ENCODE measurements at regions not wholly inside any gene's neighbourhood (a gene's known extent, or its start where the extent isn't known, plus 50 kb on each side); places are given as distances from the start of the nearest gene placed in this dataset.

GRCh38 chr6:129766959-129767728 is 57.2 kb upstream of the ARHGAP18 start:
- Histone ChIP-seq H3K27ac (no peak overlapping the region), H4K20me1 (ENCODE audit: insufficient read depth, poor library complexity, severe bottlenecking) (no peaks in the 10 kb centered on the region), H3K27me3 (peaks cover 33% of the 10 kb centered on the region), H3K4me3 (peak overlapping the region; percentile 39), H3K4me1 (ENCODE audit: insufficient read depth) (peaks cover 8% of the 10 kb centered on the region), H3K9me2 (replicated peaks; ENCODE audit: insufficient read depth) (no peaks in the 10 kb centered on the region), H3K36me3 (replicated peaks; ENCODE audit: insufficient read depth, low read depth) (no peaks in the 10 kb centered on the region), H2AFZ (peak overlapping the region; percentile 44), H3K79me2 (no peaks in the 10 kb centered on the region), H3K9me3 (ENCODE audit: low read depth) (no peaks in the 10 kb centered on the region), H3K4me2 (peak overlapping the region; percentile 91)
- no peak for TF ChIP-seq EZH2phosphoT487 (IDR thresholded peaks at IDR 0.05; ENCODE audit: low read depth, severe bottlenecking, unreplicated experiment)
- no peak for TF ChIP-seq CTCF (IDR thresholded peaks at IDR 0.05; ENCODE audit: poor library complexity)
- peak; percentile 16 for TF ChIP-seq EZH2 (IDR thresholded peaks at IDR 0.05; ENCODE audit: borderline replicate concordance)
- WGBS (ENCODE audit: low lambda C conversion rate, missing lambda C conversion rate), result 3% methylated on average over 36 of the region's 36 CpGs
- peak; percentile 58 for DNase-seq (ENCODE audit: low spot score)

- 82% methylated on average over 4 of the region's 4 CpGs for whole genome bisulfite sequencing (ENCODE audit: low lambda C conversion rate, missing lambda C conversion rate)
- TF ChIP-seq CTCF (IDR thresholded peaks at IDR 0.05; ENCODE audit: poor library complexity) (no peak), EZH2phosphoT487 (IDR thresholded peaks at IDR 0.05; ENCODE audit: low read depth, severe bottlenecking, unreplicated experiment) (no peak), EZH2 (IDR thresholded peaks at IDR 0.05; ENCODE audit: borderline replicate concordance) (no peak)
- DNase-seq (ENCODE audit: low spot score), result no peak
Measured at GRCh38 chr6:129764761-129765407, 54.9 kb upstream of the ARHGAP18 start.

GRCh38 chr6:129759796-129760605 is 50.0 kb upstream of the ARHGAP18 start:
- H3K4me2 ChIP-seq, result no peak overlapping the region
- H3K9me3 ChIP-seq (ENCODE audit: low read depth), result no peaks in the 10 kb centered on the region
- TF ChIP-seq CTCF (IDR thresholded peaks at IDR 0.05; ENCODE audit: poor library complexity) (no peak), EZH2 (IDR thresholded peaks at IDR 0.05; ENCODE audit: borderline replicate concordance) (no peak), EZH2phosphoT487 (IDR thresholded peaks at IDR 0.05; ENCODE audit: low read depth, severe bottlenecking, unreplicated experiment) (no peak)
- H3K79me2 ChIP-seq, result no peaks in the 10 kb centered on the region
- H2AFZ ChIP-seq, result no peak overlapping the region
- peaks cover 7% of the 10 kb centered on the region for H3K27me3 ChIP-seq
- 90% methylated on average over 6 of the region's 6 CpGs for WGBS (ENCODE audit: low lambda C conversion rate, missing lambda C conversion rate)
- H3K36me3 ChIP-seq (replicated peaks; ENCODE audit: insufficient read depth, low read depth), result no peaks in the 10 kb centered on the region
- H3K27ac ChIP-seq, result no peak overlapping the region
- H4K20me1 ChIP-seq (ENCODE audit: insufficient read depth, poor library complexity, severe bottlenecking), result no peaks in the 10 kb centered on the region
- no peaks in the 10 kb centered on the region for H3K9me2 ChIP-seq (replicated peaks; ENCODE audit: insufficient read depth)
- H3K4me1 ChIP-seq (ENCODE audit: insufficient read depth), result no peaks in the 10 kb centered on the region
- H3K4me3 ChIP-seq, result no peak overlapping the region
- DNase-seq (ENCODE audit: low spot score), result no peak

More at GRCh38 chr6:129764761-129765407, 54.9 kb upstream of the ARHGAP18 start:
- Histone ChIP-seq H3K4me2 (no peak overlapping the region), H4K20me1 (ENCODE audit: insufficient read depth, poor library complexity, severe bottlenecking) (no peaks in the 10 kb centered on the region), H3K4me1 (ENCODE audit: insufficient read depth) (peaks cover 8% of the 10 kb centered on the region), H3K9me3 (ENCODE audit: low read depth) (no peaks in the 10 kb centered on the region), H3K27ac (no peak overlapping the region), H3K36me3 (replicated peaks; ENCODE audit: insufficient read depth, low read depth) (no peaks in the 10 kb centered on the region), H3K79me2 (no peaks in the 10 kb centered on the region), H3K27me3 (peaks cover 33% of the 10 kb centered on the region), H3K9me2 (replicated peaks; ENCODE audit: insufficient read depth) (no peaks in the 10 kb centered on the region), H2AFZ (no peak overlapping the region), H3K4me3 (no peak overlapping the region)
